HepG2 (cell line): ENCODE measurements at regions not wholly inside any gene's neighbourhood (a gene's known extent, or its start where the extent isn't known, plus 50 kb on each side); places are given as distances from the start of the nearest gene placed in this dataset.

Experiments used
- ATRX ChIP-seq: sonication (generic); formaldehyde crosslinking; IDR thresholded peaks from 2 replicates; pipeline ENCODE4 v1.4.0; 2020; ENCODE audit warnings: missing genetic modification reagents, borderline replicate concordance
- CEBPB ChIP-seq: IDR thresholded peaks from 2 replicates; pipeline ENCODE4 v1.6.1; 2011; ENCODE audit warnings: low read depth, low read length, improper control_type of control experiment, borderline replicate concordance
- EP300 ChIP-seq, 3 experiments: sonication (generic) in 1 of 3; formaldehyde crosslinking in 1 of 3; IDR thresholded peaks; 2 replicates each; pipeline versions ENCODE4 v1.5.1 to v1.6.1; 2011 to 2020; ENCODE audit warnings: low read depth in 2 of 3, low read length in 2 of 3, borderline replicate concordance in 1 of 3, improper control_type of control experiment in 1 of 3, mild to moderate bottlenecking in 1 of 3, missing genetic modification reagents in 1 of 3, moderate library complexity in 1 of 3
- EZH2 ChIP-seq: conservative IDR thresholded peaks from 2 replicates; pipeline ENCODE4 v1.6.1; 2012; ENCODE audit warnings: mild to moderate bottlenecking, low read depth, low read length, moderate library complexity
- HOXA3 ChIP-seq: sonication (generic); formaldehyde crosslinking; IDR thresholded peaks from 2 replicates; pipeline ENCODE4 v1.5.0; 2020; ENCODE audit warnings: missing genetic modification reagents
- KDM3A ChIP-seq: IDR thresholded peaks from 2 replicates; pipeline ENCODE4 v1.6.1; 2018; ENCODE audit warnings: low read depth, missing compliant biosample characterization
- MLLT10 ChIP-seq: sonication (generic); formaldehyde crosslinking; IDR thresholded peaks from 2 replicates; pipeline ENCODE4 v1.4.0; 2020; ENCODE audit warnings: missing genetic modification reagents
- MZF1 ChIP-seq: sonication (generic); formaldehyde crosslinking; IDR thresholded peaks from 2 replicates; pipeline ENCODE4 v1.8.1; 2023; ENCODE audit warnings: mild to moderate bottlenecking, missing genetic modification reagents, borderline replicate concordance
- PHF8 ChIP-seq: sonication (generic); formaldehyde crosslinking; IDR thresholded peaks from 2 replicates; pipeline ENCODE4 v1.5.0; 2020; ENCODE audit warnings: missing genetic modification reagents
- POLR2A ChIP-seq, 2 experiments: IDR thresholded peaks; 2 replicates each; pipeline ENCODE4 v1.6.1; 2011; ENCODE audit warnings: low read depth in 2 of 2, low read length in 2 of 2, mild to moderate bottlenecking in 1 of 2, moderate library complexity in 1 of 2; ENCODE audit not compliant: insufficient read depth in 1 of 2
- THAP7 ChIP-seq: sonication (generic); formaldehyde crosslinking; IDR thresholded peaks from 2 replicates; pipeline ENCODE4 v1.8.1; 2023; ENCODE audit warnings: mild to moderate bottlenecking, missing genetic modification reagents
- ZNF496 ChIP-seq: sonication (generic); formaldehyde crosslinking; IDR thresholded peaks from 2 replicates; pipeline ENCODE4 v1.8.1; 2023; ENCODE audit warnings: mild to moderate bottlenecking, moderate library complexity, missing genetic modification reagents; ENCODE audit not compliant: insufficient replicate concordance
- TF ChIP-seq, protein P1 (sequence below): sonication (generic); formaldehyde crosslinking; IDR thresholded peaks from 2 replicates; pipeline ENCODE4 v1.5.0; 2020; ENCODE audit warnings: missing genetic modification reagents, mild to moderate bottlenecking, borderline replicate concordance
- TF ChIP-seq, protein P2 (sequence below): fragments of 450-650 bp; IDR thresholded peaks from 2 replicates; pipeline ENCODE4 v1.6.1; 2017; ENCODE audit warnings: mild to moderate bottlenecking

GRCh38 chr3:163957072-163957471 lies 1121.2 kb downstream of the SI start:
- TF ChIP-seq, protein P1, sequence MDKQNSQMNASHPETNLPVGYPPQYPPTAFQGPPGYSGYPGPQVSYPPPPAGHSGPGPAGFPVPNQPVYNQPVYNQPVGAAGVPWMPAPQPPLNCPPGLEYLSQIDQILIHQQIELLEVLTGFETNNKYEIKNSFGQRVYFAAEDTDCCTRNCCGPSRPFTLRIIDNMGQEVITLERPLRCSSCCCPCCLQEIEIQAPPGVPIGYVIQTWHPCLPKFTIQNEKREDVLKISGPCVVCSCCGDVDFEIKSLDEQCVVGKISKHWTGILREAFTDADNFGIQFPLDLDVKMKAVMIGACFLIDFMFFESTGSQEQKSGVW (CRISPR knock-in tag): no peak
- no peak for TF ChIP-seq MLLT10 (CRISPR knock-in tag)
- TF ChIP-seq EZH2: no peak
- TF ChIP-seq POLR2A (IDR thresholded peaks at IDR 0.05; ENCODE audit: insufficient read depth in 1 of 2, low read depth in 2 of 2, low read length in 2 of 2): no peak
- no peak for TF ChIP-seq MZF1 (CRISPR knock-in tag)
- TF ChIP-seq ATRX (CRISPR knock-in tag): no peak
- TF ChIP-seq EP300 (IDR thresholded peaks at IDR 0.05; ENCODE audit: low read depth in 2 of 2, low read length in 2 of 2): no peak
- no peak for TF ChIP-seq EP300 (CRISPR knock-in tag; IDR thresholded peaks at IDR 0.05; ENCODE audit: borderline replicate concordance)
- no peak for TF ChIP-seq HOXA3 (CRISPR knock-in tag)
- no peak for TF ChIP-seq PHF8
- TF ChIP-seq THAP7 (CRISPR knock-in tag): no peak
- TF ChIP-seq, protein P2, sequence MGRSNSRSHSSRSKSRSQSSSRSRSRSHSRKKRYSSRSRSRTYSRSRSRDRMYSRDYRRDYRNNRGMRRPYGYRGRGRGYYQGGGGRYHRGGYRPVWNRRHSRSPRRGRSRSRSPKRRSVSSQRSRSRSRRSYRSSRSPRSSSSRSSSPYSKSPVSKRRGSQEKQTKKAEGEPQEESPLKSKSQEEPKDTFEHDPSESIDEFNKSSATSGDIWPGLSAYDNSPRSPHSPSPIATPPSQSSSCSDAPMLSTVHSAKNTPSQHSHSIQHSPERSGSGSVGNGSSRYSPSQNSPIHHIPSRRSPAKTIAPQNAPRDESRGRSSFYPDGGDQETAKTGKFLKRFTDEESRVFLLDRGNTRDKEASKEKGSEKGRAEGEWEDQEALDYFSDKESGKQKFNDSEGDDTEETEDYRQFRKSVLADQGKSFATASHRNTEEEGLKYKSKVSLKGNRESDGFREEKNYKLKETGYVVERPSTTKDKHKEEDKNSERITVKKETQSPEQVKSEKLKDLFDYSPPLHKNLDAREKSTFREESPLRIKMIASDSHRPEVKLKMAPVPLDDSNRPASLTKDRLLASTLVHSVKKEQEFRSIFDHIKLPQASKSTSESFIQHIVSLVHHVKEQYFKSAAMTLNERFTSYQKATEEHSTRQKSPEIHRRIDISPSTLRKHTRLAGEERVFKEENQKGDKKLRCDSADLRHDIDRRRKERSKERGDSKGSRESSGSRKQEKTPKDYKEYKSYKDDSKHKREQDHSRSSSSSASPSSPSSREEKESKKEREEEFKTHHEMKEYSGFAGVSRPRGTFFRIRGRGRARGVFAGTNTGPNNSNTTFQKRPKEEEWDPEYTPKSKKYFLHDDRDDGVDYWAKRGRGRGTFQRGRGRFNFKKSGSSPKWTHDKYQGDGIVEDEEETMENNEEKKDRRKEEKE: no peak
- no peak for TF ChIP-seq KDM3A (CRISPR knock-in tag)
- no peak for TF ChIP-seq ZNF496 (CRISPR knock-in tag)
- no peak for TF ChIP-seq CEBPB
